K562 (cell line): ENCODE measurements at regions not wholly inside any gene's neighbourhood (a gene's known extent, or its start where the extent isn't known, plus 50 kb on each side); places are given as distances from the start of the nearest gene placed in this dataset.

Experiments
- BHLHE40 ChIP-seq: IDR thresholded peaks from 2 replicates; pipeline ENCODE4 v1.6.1; 2011; ENCODE audit warnings: low read length, improper control_type of control experiment
- BMI1 ChIP-seq: fragments of 150-350 bp; IDR thresholded peaks from 2 replicates; pipeline ENCODE4 v1.6.1; 2014; ENCODE audit warnings: low read length
- CBX5 ChIP-seq: IDR thresholded peaks from 2 replicates; pipeline ENCODE4 v1.6.1; 2014; ENCODE audit warnings: low read depth, borderline replicate concordance
- FOS ChIP-seq: IDR thresholded peaks from 3 replicates; pipeline ENCODE4 v1.6.1; 2011; ENCODE audit not compliant: insufficient read length; ENCODE audit errors: extremely low read depth
- FUS ChIP-seq: fragments of 200-400 bp; formaldehyde crosslinking; optimal IDR thresholded peaks from 2 replicates; pipeline ENCODE3; 2017; ENCODE audit warnings: low read depth, low read length
- KAT2B ChIP-seq: IDR thresholded peaks from one replicate; pipeline ENCODE4 v1.6.1; 2012; ENCODE audit warnings: low read depth, mild to moderate bottlenecking, control low read depth, inconsistent platforms, low read length, moderate library complexity
- NFE2 ChIP-seq: IDR thresholded peaks from 2 replicates; pipeline ENCODE4 v1.6.1; 2014; ENCODE audit warnings: antibody characterized with exemption, low read depth
- NFE2L1 ChIP-seq: fragments of 450-650 bp; IDR thresholded peaks from 2 replicates; pipeline ENCODE4 v1.6.1; 2016; ENCODE audit warnings: missing genetic modification characterization, low read depth, mild to moderate bottlenecking, missing compliant biosample characterization, moderate library complexity, borderline replicate concordance
- NR3C1 ChIP-seq: sonication (generic); formaldehyde crosslinking; IDR thresholded peaks from 2 replicates; pipeline ENCODE4 v1.8.1; 2022; ENCODE audit warnings: missing genetic modification reagents
- SLC30A9 ChIP-seq: fragments of 250-450 bp; sonication (Bioruptor Pico); IDR thresholded peaks from 2 replicates; pipeline ENCODE4 v1.8.0; 2022; ENCODE audit warnings: mild to moderate bottlenecking, moderate library complexity
- SRF ChIP-seq, 2 experiments: fragments of 250-450, 450-650 bp in 1 of 2; sonication (Bioruptor Pico) in 1 of 2; sonication (generic) in 1 of 2; formaldehyde crosslinking; IDR thresholded peaks; 2 replicates each; pipeline versions ENCODE4 v1.5.0 to v1.5.1; 2020 to 2022; ENCODE audit warnings: mild to moderate bottlenecking in 1 of 2, missing genetic modification reagents in 1 of 2
- SRSF7 ChIP-seq: fragments of 200-400 bp; formaldehyde crosslinking; optimal IDR thresholded peaks from 2 replicates; pipeline ENCODE3; 2017; ENCODE audit warnings: mild to moderate bottlenecking, low read depth, low read length
- TBL1XR1 ChIP-seq, 2 experiments: IDR thresholded peaks; 2 replicates each; pipeline ENCODE4 v1.6.1; 2012; ENCODE audit warnings: improper control_type of control experiment in 2 of 2, low read length in 2 of 2, mild to moderate bottlenecking in 1 of 2
- ZNF668 ChIP-seq: fragments of 250-450 bp; sonication (Bioruptor Pico); IDR thresholded peaks from 2 replicates; pipeline ENCODE4 v1.8.0; 2022; ENCODE audit warnings: mild to moderate bottlenecking, inconsistent platforms
- TF ChIP-seq, protein P1 (sequence below): sonication (generic); formaldehyde crosslinking; IDR thresholded peaks from 2 replicates; pipeline ENCODE4 v1.8.0; 2022; ENCODE audit warnings: missing genetic modification reagents, mild to moderate bottlenecking, borderline replicate concordance
- TF ChIP-seq, protein P2 (sequence below): fragments of 250-450 bp; sonication (Bioruptor Pico); IDR thresholded peaks from 2 replicates; pipeline ENCODE4 v1.5.0; 2021
- TF ChIP-seq, protein P3 (sequence below): sonication (generic); formaldehyde crosslinking; IDR thresholded peaks from 2 replicates; pipeline ENCODE4 v1.8.0; 2022; ENCODE audit warnings: mild to moderate bottlenecking, missing genetic modification reagents
- TF ChIP-seq, protein P4 (sequence below): fragments of 450-650 bp; IDR thresholded peaks from 2 replicates; pipeline ENCODE4 v1.6.1; 2016; ENCODE audit warnings: mild to moderate bottlenecking
- TF ChIP-seq, protein P5 (sequence below): fragments of 450-650 bp; conservative IDR thresholded peaks from 2 replicates; pipeline ENCODE4 v1.6.1; 2016; ENCODE audit warnings: missing genetic modification characterization, low read depth, mild to moderate bottlenecking, control low read depth, missing compliant biosample characterization

DNA sequence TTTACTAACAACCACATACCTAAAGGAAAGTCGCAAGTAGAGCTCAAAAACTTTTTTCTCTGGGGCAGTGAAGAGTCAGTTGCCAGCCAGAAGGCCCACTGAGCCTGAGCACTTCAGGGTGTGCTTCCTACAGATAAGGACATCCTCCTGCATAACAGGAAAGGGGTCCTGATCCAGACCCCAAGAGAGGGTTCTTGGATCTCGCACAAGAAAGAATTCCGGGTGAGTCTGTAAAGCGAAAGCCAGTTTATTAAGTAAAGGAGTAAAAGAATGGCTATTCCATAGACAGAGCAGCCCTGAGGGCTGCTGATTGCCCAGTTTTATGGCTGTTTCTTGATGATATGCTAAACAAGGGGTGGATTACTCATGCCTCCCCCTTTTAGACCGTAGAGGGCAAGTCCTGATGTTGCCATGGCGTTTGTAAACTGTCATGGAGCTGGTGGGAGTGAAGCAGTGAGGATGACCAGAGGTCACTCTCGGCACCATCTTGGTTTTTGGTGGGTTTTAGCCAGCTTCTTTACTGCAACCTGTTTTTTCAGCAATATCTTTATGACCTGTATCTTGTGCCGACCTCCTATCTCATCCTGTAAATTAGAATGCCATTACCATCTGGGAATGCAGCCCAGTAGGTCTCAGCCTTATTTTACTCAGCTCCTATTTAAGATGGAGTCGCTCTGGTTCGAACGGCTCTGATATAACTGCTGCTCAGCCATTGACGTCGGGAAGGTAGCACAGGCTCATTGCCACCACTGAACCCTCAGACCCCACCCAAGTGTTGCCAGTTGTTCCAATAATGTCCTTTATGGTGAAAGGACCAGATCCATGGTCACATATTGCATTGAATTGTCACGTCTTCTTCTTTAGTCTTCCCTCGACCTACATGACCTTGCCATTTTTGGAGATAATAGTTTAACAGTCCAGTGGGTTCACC, 96.6 kb upstream of the ERRFI1 start (continued):
- TF ChIP-seq BHLHE40 (no peak), SRSF7 (no peak), NR3C1 (no peak), KAT2B (no peak), FUS (no peak), FOS (no peak), NFE2 (no peak), ZNF668 (peak; percentile 99), CBX5 (no peak), BMI1 (peak; percentile 81), NFE2L1 (peak; percentile 83), SLC30A9 (CRISPR knock-in tag) (no peak), SRF (CRISPR knock-in tag; IDR thresholded peaks at IDR 0.05) (peak; percentile 69 to 87; a peak in 2 of 4 replicates), TBL1XR1 (IDR thresholded peaks at IDR 0.05; ENCODE audit: low read length in 2 of 2) (no peak)
- TF ChIP-seq, protein P1, sequence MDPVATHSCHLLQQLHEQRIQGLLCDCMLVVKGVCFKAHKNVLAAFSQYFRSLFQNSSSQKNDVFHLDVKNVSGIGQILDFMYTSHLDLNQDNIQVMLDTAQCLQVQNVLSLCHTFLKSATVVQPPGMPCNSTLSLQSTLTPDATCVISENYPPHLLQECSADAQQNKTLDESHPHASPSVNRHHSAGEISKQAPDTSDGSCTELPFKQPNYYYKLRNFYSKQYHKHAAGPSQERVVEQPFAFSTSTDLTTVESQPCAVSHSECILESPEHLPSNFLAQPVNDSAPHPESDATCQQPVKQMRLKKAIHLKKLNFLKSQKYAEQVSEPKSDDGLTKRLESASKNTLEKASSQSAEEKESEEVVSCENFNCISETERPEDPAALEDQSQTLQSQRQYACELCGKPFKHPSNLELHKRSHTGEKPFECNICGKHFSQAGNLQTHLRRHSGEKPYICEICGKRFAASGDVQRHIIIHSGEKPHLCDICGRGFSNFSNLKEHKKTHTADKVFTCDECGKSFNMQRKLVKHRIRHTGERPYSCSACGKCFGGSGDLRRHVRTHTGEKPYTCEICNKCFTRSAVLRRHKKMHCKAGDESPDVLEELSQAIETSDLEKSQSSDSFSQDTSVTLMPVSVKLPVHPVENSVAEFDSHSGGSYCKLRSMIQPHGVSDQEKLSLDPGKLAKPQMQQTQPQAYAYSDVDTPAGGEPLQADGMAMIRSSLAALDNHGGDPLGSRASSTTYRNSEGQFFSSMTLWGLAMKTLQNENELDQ: no peak
- TF ChIP-seq, protein P2, sequence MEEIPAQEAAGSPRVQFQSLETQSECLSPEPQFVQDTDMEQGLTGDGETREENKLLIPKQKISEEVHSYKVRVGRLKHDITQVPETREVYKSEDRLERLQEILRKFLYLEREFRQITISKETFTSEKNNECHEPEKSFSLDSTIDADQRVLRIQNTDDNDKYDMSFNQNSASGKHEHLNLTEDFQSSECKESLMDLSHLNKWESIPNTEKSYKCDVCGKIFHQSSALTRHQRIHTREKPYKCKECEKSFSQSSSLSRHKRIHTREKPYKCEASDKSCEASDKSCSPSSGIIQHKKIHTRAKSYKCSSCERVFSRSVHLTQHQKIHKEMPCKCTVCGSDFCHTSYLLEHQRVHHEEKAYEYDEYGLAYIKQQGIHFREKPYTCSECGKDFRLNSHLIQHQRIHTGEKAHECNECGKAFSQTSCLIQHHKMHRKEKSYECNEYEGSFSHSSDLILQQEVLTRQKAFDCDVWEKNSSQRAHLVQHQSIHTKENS (CRISPR knock-in tag): no peak
- TF ChIP-seq, protein P3, sequence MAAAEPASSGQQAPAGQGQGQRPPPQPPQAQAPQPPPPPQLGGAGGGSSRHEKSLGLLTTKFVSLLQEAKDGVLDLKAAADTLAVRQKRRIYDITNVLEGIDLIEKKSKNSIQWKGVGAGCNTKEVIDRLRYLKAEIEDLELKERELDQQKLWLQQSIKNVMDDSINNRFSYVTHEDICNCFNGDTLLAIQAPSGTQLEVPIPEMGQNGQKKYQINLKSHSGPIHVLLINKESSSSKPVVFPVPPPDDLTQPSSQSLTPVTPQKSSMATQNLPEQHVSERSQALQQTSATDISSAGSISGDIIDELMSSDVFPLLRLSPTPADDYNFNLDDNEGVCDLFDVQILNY (CRISPR knock-in tag): no peak
- TF ChIP-seq, protein P4, sequence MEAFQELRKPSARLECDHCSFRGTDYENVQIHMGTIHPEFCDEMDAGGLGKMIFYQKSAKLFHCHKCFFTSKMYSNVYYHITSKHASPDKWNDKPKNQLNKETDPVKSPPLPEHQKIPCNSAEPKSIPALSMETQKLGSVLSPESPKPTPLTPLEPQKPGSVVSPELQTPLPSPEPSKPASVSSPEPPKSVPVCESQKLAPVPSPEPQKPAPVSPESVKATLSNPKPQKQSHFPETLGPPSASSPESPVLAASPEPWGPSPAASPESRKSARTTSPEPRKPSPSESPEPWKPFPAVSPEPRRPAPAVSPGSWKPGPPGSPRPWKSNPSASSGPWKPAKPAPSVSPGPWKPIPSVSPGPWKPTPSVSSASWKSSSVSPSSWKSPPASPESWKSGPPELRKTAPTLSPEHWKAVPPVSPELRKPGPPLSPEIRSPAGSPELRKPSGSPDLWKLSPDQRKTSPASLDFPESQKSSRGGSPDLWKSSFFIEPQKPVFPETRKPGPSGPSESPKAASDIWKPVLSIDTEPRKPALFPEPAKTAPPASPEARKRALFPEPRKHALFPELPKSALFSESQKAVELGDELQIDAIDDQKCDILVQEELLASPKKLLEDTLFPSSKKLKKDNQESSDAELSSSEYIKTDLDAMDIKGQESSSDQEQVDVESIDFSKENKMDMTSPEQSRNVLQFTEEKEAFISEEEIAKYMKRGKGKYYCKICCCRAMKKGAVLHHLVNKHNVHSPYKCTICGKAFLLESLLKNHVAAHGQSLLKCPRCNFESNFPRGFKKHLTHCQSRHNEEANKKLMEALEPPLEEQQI: no peak
- TF ChIP-seq, protein P5, sequence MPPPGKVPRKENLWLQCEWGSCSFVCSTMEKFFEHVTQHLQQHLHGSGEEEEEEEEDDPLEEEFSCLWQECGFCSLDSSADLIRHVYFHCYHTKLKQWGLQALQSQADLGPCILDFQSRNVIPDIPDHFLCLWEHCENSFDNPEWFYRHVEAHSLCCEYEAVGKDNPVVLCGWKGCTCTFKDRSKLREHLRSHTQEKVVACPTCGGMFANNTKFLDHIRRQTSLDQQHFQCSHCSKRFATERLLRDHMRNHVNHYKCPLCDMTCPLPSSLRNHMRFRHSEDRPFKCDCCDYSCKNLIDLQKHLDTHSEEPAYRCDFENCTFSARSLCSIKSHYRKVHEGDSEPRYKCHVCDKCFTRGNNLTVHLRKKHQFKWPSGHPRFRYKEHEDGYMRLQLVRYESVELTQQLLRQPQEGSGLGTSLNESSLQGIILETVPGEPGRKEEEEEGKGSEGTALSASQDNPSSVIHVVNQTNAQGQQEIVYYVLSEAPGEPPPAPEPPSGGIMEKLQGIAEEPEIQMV (tag): peak; percentile 89
